ENCODE measurements at regions not wholly inside any gene's neighbourhood (a gene's known extent, or its start where the extent isn't known, plus 50 kb on each side); places are given as distances from the start of the nearest gene placed in this dataset.

DNA sequence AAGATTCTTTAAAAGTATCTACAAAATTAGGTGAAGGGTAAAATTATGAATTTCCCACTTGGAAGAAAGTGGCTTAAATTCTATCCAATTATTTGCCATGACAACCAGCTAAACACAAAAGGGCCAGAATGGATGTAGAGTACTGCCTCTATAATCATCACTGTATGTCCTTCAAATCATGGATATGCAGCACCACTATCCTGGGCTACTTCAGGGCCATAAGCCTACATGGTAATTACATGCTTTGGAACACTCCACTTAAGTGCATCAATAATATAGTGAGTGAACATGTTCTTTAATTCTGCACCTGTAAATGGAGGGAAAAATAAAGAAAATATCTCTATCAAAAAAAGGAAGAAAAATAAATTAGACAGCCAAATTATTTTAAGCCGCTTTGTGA lies 575.2 kb downstream of the ISL1 start:
- FAIRE-seq (no peak), DNase-seq (no peak), ATAC-seq (no peak)
- intact Hi-C loops (cut with DNase I): no loop called here
- TF ChIP-seq CTCF (IDR thresholded peaks at IDR 0.05): no peak
- Histone ChIP-seq H3K27ac (no peak overlapping the region), H3K36me3 (no peaks in the 10 kb centered on the region), H3K9me3 (no peaks in the 10 kb centered on the region), H3K4me1 (no peaks in the 10 kb centered on the region), H3K4me3 (no peak overlapping the region), H3K27me3 (no peaks in the 10 kb centered on the region)
- WGBS, 2 donors: 85 to 94% methylated on average over 1 of the region's 1 CpG

- H3K27ac ChIP-seq: no peak overlapping the region
- H3K9me3 ChIP-seq: no peaks in the 10 kb centered on the region
- H3K4me1 ChIP-seq: no peaks in the 10 kb centered on the region
- DNase-seq: no peak
- intact Hi-C loops (cut with DNase I): no loop called here
- ATAC-seq: peak in 2 of 4 donors; percentile 44 to 81
- H3K36me3 ChIP-seq: no peaks in the 10 kb centered on the region
- H3K4me3 ChIP-seq: no peak overlapping the region
- WGBS, 2 donors: 37 to 49% methylated on average over 2 of the region's 2 CpGs
- H3K27me3 ChIP-seq: no peaks in the 10 kb centered on the region
- FAIRE-seq: no peak
- TF ChIP-seq CTCF (IDR thresholded peaks at IDR 0.05): no peak
Observed at GRCh38 chr5:51960617-51961121, 577.4 kb downstream of the ISL1 start.

GRCh38 chr5:51961154-51961562 lies 577.9 kb downstream of the ISL1 start:
- no peak for FAIRE-seq
- WGBS, 2 donors: 61 to 70% methylated on average over 4 of the region's 4 CpGs
- no peak for TF ChIP-seq CTCF (IDR thresholded peaks at IDR 0.05)
- Histone ChIP-seq H3K36me3 (no peaks in the 10 kb centered on the region), H3K27ac (no peak overlapping the region), H3K9me3 (no peaks in the 10 kb centered on the region), H3K27me3 (no peaks in the 10 kb centered on the region), H3K4me1 (no peaks in the 10 kb centered on the region), H3K4me3 (no peak overlapping the region)
- intact Hi-C loops (cut with DNase I): no loop called here
- peak in 2 of 4 donors; percentile 48 to 68 for ATAC-seq
- no peak for DNase-seq

- ATAC-seq: no peak
- Histone ChIP-seq H3K36me3 (no peaks in the 10 kb centered on the region), H3K9me3 (no peaks in the 10 kb centered on the region), H3K27me3 (no peaks in the 10 kb centered on the region), H3K4me3 (no peak overlapping the region), H3K27ac (no peak overlapping the region), H3K4me1 (no peaks in the 10 kb centered on the region)
- no peak for TF ChIP-seq CTCF (IDR thresholded peaks at IDR 0.05)
- DNase-seq: no peak
- FAIRE-seq: no peak
- WGBS, 2 donors: 24 to 43% methylated on average over 1 of the region's 1 CpG
- intact Hi-C loops (cut with DNase I): no loop called here
Observed at GRCh38 chr5:51968756-51969155, 585.5 kb downstream of the ISL1 start.

DNA sequence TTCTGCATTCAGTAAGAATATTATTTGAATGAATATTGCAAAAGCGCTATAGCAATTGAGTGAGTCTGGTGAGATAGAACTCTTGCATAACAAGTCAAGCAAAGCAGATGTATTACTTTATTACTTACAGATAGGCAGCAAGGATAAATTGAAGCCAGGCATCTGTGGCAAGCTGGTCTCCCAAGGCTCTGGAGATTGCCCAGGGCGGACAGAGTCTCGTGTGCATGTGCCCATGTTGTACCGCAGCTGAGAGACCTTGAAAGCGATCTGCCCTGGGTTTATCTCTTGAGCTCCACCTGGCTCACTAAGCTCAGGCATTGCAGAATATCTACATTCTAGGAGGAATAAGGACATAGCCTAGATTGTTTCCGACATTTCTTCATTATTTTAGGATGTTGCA lies 591.6 kb downstream of the ISL1 start:
- no peak for DNase-seq
- Histone ChIP-seq H3K4me1 (no peaks in the 10 kb centered on the region), H3K36me3 (no peaks in the 10 kb centered on the region), H3K27ac (no peak overlapping the region), H3K4me3 (no peak overlapping the region), H3K9me3 (no peaks in the 10 kb centered on the region), H3K27me3 (peaks cover 0 to 3% (median 0%) of the 10 kb centered on the region in 4 donors)
- ATAC-seq: no peak
- WGBS, 2 donors: 61 to 75% methylated on average over 6 of the region's 6 CpGs
- no peak for FAIRE-seq
- TF ChIP-seq CTCF (IDR thresholded peaks at IDR 0.05): no peak
- intact Hi-C loops (cut with DNase I): no loop called here

Data from pancreas (tissue), 10 donors.